ENCODE measurements at regions not wholly inside any gene's neighbourhood (a gene's known extent, or its start where the extent isn't known, plus 50 kb on each side); places are given as distances from the start of the nearest gene placed in this dataset.
A peak's percentile ranks its signal among the peaks of the same experiment; 100 is the strongest.

- Histone ChIP-seq H3K4me2 (ENCODE audit: low read length) (no peak overlapping the region), H3K9me3 (ENCODE audit: insufficient read depth, low read depth, low read length) (no peaks in the 10 kb centered on the region), H3K4me1 (ENCODE audit: insufficient read depth, low read length) (no peaks in the 10 kb centered on the region), H3K79me2 (ENCODE audit: insufficient read depth, low read length) (no peaks in the 10 kb centered on the region), H3K4me3 (ENCODE audit: insufficient read depth, low read depth, low read length) (no peak overlapping the region), H3K9ac (ENCODE audit: low read length) (no peak overlapping the region), H2AFZ (ENCODE audit: low read depth, low read length) (no peak overlapping the region), H3K36me3 (ENCODE audit: insufficient read depth, low read length) (no peaks in the 10 kb centered on the region), H3K27ac (ENCODE audit: low read depth, low read length) (no peak overlapping the region), H3K27me3 (ENCODE audit: insufficient read depth, low read length) (no peaks in the 10 kb centered on the region), H4K20me1 (ENCODE audit: insufficient read depth, low read length) (no peaks in the 10 kb centered on the region)
- peaks cover 6% of the 10 kb centered on the region for H3K4me1 Mint-ChIP-seq (ENCODE audit: low read depth, unreplicated experiment)
- no peaks in the 10 kb centered on the region for H3K36me3 Mint-ChIP-seq (ENCODE audit: low read depth, unreplicated experiment)
- DNase-seq (ENCODE audit: low read depth): no peak
- no peak overlapping the region for H3K4me3 Mint-ChIP-seq (ENCODE audit: unreplicated experiment)
- FAIRE-seq: no peak
- H3K9me3 Mint-ChIP-seq (ENCODE audit: unreplicated experiment): no peaks in the 10 kb centered on the region
- TF ChIP-seq CTCF (IDR thresholded peaks at IDR 0.05; ENCODE audit: insufficient read depth, low read depth, low read length): no peak
- no peak for TF ChIP-seq EZH2 (IDR thresholded peaks at IDR 0.05; ENCODE audit: insufficient read depth, low read length)
- peak overlapping the region; percentile 31 for H3K27ac Mint-ChIP-seq (ENCODE audit: unreplicated experiment)
- no peaks in the 10 kb centered on the region for H3K27me3 Mint-ChIP-seq (ENCODE audit: low read depth, unreplicated experiment)
Measured at GRCh38 chr13:69077267-69077666, 1030.4 kb upstream of the ATXN8OS start.

GRCh38 chr13:69069554-69070133, 1038.0 kb upstream of the ATXN8OS start:
- Histone ChIP-seq H3K9me3 (ENCODE audit: insufficient read depth, low read depth, low read length) (no peaks in the 10 kb centered on the region), H3K27me3 (ENCODE audit: insufficient read depth, low read length) (no peaks in the 10 kb centered on the region), H3K4me3 (ENCODE audit: insufficient read depth, low read depth, low read length) (no peak overlapping the region), H3K27ac (ENCODE audit: low read depth, low read length) (no peak overlapping the region), H4K20me1 (ENCODE audit: insufficient read depth, low read length) (no peaks in the 10 kb centered on the region), H3K4me1 (ENCODE audit: insufficient read depth, low read length) (no peaks in the 10 kb centered on the region), H2AFZ (ENCODE audit: low read depth, low read length) (no peak overlapping the region), H3K79me2 (ENCODE audit: insufficient read depth, low read length) (no peaks in the 10 kb centered on the region), H3K36me3 (ENCODE audit: insufficient read depth, low read length) (no peaks in the 10 kb centered on the region), H3K9ac (ENCODE audit: low read length) (no peak overlapping the region), H3K4me2 (ENCODE audit: low read length) (no peak overlapping the region)
- Mint-ChIP-seq H3K36me3 (ENCODE audit: low read depth, unreplicated experiment) (no peaks in the 10 kb centered on the region), H3K27me3 (ENCODE audit: low read depth, unreplicated experiment) (no peaks in the 10 kb centered on the region), H3K27ac (ENCODE audit: unreplicated experiment) (peak overlapping the region; percentile 90), H3K4me3 (ENCODE audit: unreplicated experiment) (no peak overlapping the region), H3K9me3 (ENCODE audit: unreplicated experiment) (no peaks in the 10 kb centered on the region), H3K4me1 (ENCODE audit: low read depth, unreplicated experiment) (peaks cover 7% of the 10 kb centered on the region)
- no peak for DNase-seq (ENCODE audit: low read depth)
- no peak for TF ChIP-seq CTCF (IDR thresholded peaks at IDR 0.05; ENCODE audit: insufficient read depth, low read depth, low read length)
- TF ChIP-seq EZH2 (IDR thresholded peaks at IDR 0.05; ENCODE audit: insufficient read depth, low read length): no peak
- FAIRE-seq: no peak

GRCh38 chr13:69050696-69051095, 1056.9 kb upstream of the ATXN8OS start:
- H2AFZ ChIP-seq (ENCODE audit: low read depth, low read length): no peak overlapping the region
- no peaks in the 10 kb centered on the region for H3K79me2 ChIP-seq (ENCODE audit: insufficient read depth, low read length)
- no peaks in the 10 kb centered on the region for H3K4me1 ChIP-seq (ENCODE audit: insufficient read depth, low read length)
- H3K27ac Mint-ChIP-seq (ENCODE audit: unreplicated experiment): no peak overlapping the region
- no peaks in the 10 kb centered on the region for H3K27me3 Mint-ChIP-seq (ENCODE audit: low read depth, unreplicated experiment)
- no peak overlapping the region for H3K9ac ChIP-seq (ENCODE audit: low read length)
- H3K36me3 ChIP-seq (ENCODE audit: insufficient read depth, low read length): no peaks in the 10 kb centered on the region
- H3K9me3 Mint-ChIP-seq (ENCODE audit: unreplicated experiment): peaks cover 6% of the 10 kb centered on the region
- no peaks in the 10 kb centered on the region for H4K20me1 ChIP-seq (ENCODE audit: insufficient read depth, low read length)
- H3K4me3 ChIP-seq (ENCODE audit: insufficient read depth, low read depth, low read length): no peak overlapping the region
- no peaks in the 10 kb centered on the region for H3K27me3 ChIP-seq (ENCODE audit: insufficient read depth, low read length)
- DNase-seq (ENCODE audit: low read depth) (no peak), FAIRE-seq (no peak)
- TF ChIP-seq CTCF (IDR thresholded peaks at IDR 0.05; ENCODE audit: insufficient read depth, low read depth, low read length) (no peak), EZH2 (IDR thresholded peaks at IDR 0.05; ENCODE audit: insufficient read depth, low read length) (no peak)
- H3K4me2 ChIP-seq (ENCODE audit: low read length): no peak overlapping the region
- H3K27ac ChIP-seq (ENCODE audit: low read depth, low read length): no peak overlapping the region
- H3K4me3 Mint-ChIP-seq (ENCODE audit: unreplicated experiment): no peak overlapping the region
- H3K4me1 Mint-ChIP-seq (ENCODE audit: low read depth, unreplicated experiment): no peaks in the 10 kb centered on the region
- no peaks in the 10 kb centered on the region for H3K9me3 ChIP-seq (ENCODE audit: insufficient read depth, low read depth, low read length)
- H3K36me3 Mint-ChIP-seq (ENCODE audit: low read depth, unreplicated experiment): no peaks in the 10 kb centered on the region
